ENCODE measurements at regions not wholly inside any gene's neighbourhood (a gene's known extent, or its start where the extent isn't known, plus 50 kb on each side); places are given as distances from the start of the nearest gene placed in this dataset.

DNA sequence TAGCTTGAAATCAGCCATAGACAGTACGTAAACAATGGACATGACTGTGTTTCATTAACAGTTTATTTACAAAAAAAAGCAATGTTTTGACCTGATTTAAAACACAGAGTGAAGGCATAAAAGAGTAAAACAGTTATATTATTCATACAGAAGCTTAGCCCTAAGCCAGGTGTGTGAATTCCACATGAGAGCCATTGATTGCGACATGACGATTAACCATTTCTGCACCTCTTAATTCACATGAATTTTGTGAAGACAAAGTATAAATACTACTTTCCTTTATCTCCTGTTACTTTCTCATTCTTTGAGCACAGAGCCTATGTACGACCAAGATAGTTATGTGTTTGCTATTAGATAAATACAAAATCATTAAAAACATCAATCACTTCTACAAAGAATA lies 55.0 kb upstream of the MAGEB18 start:
- ChIA-PET POLR2A (no interaction called here), CTCF (no interaction called here)
- Mint-ChIP-seq H3K4me3 (no peak overlapping the region), H3K27ac (no peak overlapping the region), H3K4me1 (ENCODE audit: low read depth) (no peaks in the 10 kb centered on the region), H3K9me3 (no peaks in the 10 kb centered on the region), H3K27me3 (no peaks in the 10 kb centered on the region), H3K36me3 (ENCODE audit: low read depth) (no peaks in the 10 kb centered on the region)
- no peaks in the 10 kb centered on the region for H3K36me3 ChIP-seq (ENCODE audit: insufficient read depth, low read length)
- ATAC-seq (ENCODE audit: poor library complexity) (no peak), DNase-seq (no peak)
- no peak overlapping the region for H3K4me3 ChIP-seq (ENCODE audit: low read length)
- TF ChIP-seq, protein P1, sequence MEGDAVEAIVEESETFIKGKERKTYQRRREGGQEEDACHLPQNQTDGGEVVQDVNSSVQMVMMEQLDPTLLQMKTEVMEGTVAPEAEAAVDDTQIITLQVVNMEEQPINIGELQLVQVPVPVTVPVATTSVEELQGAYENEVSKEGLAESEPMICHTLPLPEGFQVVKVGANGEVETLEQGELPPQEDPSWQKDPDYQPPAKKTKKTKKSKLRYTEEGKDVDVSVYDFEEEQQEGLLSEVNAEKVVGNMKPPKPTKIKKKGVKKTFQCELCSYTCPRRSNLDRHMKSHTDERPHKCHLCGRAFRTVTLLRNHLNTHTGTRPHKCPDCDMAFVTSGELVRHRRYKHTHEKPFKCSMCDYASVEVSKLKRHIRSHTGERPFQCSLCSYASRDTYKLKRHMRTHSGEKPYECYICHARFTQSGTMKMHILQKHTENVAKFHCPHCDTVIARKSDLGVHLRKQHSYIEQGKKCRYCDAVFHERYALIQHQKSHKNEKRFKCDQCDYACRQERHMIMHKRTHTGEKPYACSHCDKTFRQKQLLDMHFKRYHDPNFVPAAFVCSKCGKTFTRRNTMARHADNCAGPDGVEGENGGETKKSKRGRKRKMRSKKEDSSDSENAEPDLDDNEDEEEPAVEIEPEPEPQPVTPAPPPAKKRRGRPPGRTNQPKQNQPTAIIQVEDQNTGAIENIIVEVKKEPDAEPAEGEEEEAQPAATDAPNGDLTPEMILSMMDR (IDR thresholded peaks at IDR 0.05) = no peak
- no peaks in the 10 kb centered on the region for H3K27me3 ChIP-seq (ENCODE audit: control insufficient read depth in 1 of 2, insufficient read depth in 2 of 2, low read length in 2 of 2)
- no peaks in the 10 kb centered on the region for H3K4me1 ChIP-seq (ENCODE audit: insufficient read depth, low read length)
- intact Hi-C loops (cut with DNase I, micrococcal nuclease) = no loop called here
- no peaks in the 10 kb centered on the region for H3K9me3 ChIP-seq (ENCODE audit: control insufficient read depth in 1 of 2, insufficient read depth in 1 of 2, low read length in 2 of 2)
- no peak overlapping the region for H3K27ac ChIP-seq (ENCODE audit: low read depth in 1 of 2, low read length in 2 of 2)
